Esophagus squamous epithelium (tissue), 5 donors: ENCODE measurements at regions not wholly inside any gene's neighbourhood (a gene's known extent, or its start where the extent isn't known, plus 50 kb on each side); places are given as distances from the start of the nearest gene placed in this dataset.

Source experiments
- DNase-seq: peaks from one replicate; lab custom pipeline; 2025; lab: John Stamatoyannopoulos, UW
- H3K27ac ChIP-seq, 4 donors: fragments of 200-600 bp; sonication (generic); one replicate each; pipeline ENCODE4 v1.5.1; 2016 to 2019; ENCODE audit warnings: mild to moderate bottlenecking in 1 of 4
- H3K27me3 ChIP-seq, 4 donors: fragments of 200-600 bp; sonication (generic); 1 replicate in 3 of 4; 2 replicates in 1 of 4; pipeline versions ENCODE4 v1.5.1 to v1.6.0; 2017 to 2021; ENCODE audit warnings: antibody characterized with exemption in 1 of 4
- H3K36me3 ChIP-seq, 3 donors: fragments of 200-600 bp; sonication (generic); one replicate each; pipeline ENCODE4 v1.5.1; 2016 to 2019
- H3K4me1 ChIP-seq, 3 donors: fragments of 200-600 bp; sonication (generic); one replicate each; pipeline ENCODE4 v1.5.1; 2017 to 2019
- H3K4me3 ChIP-seq, 4 donors: fragments of 200-600 bp; sonication (generic); 1 replicate in 3 of 4; 2 replicates in 1 of 4; pipeline ENCODE4 v1.5.1; 2016 to 2019; ENCODE audit warnings: mild to moderate bottlenecking in 2 of 4, moderate library complexity in 1 of 4
- H3K9me3 ChIP-seq, 3 donors: fragments of 200-600 bp; sonication (generic); one replicate each; pipeline ENCODE4 v1.5.1; 2016 to 2019
- POLR2A ChIP-seq, 4 donors: fragments of 450-650 bp; IDR thresholded peaks; one replicate each; pipeline ENCODE4 v1.6.1; 2017; ENCODE audit warnings: antibody characterized with exemption in 4 of 4, mild to moderate bottlenecking in 4 of 4, moderate library complexity in 3 of 4
- WGBS, 2 donors: methylation state at CpG; one replicate each; pipeline ENCODE4 v1.1.5; 2018; 5-methylcytosine and 5-hydroxymethylcytosine counted together
- intact Hi-C: fragments of 100-400 bp; cut with DNase I; formaldehyde crosslinking; loops from one replicate; pipeline ENCODE4 v1.15.0; 2022
- TF ChIP-seq, protein P1 (sequence below), 6 experiments: fragments of 450-650 bp in 4 of 6; fragments of 200-600 bp in 2 of 6; sonication (generic) in 2 of 6; IDR thresholded peaks; one replicate each; pipeline ENCODE4 v1.5.1; 2016 to 2019; ENCODE audit warnings: antibody characterized with exemption in 6 of 6, mild to moderate bottlenecking in 4 of 6, moderate library complexity in 4 of 6
- donor health status: DM: yes; HTN: yes; CAD: no.

- Histone ChIP-seq H3K27ac (no peak overlapping the region), H3K4me3 (no peak overlapping the region), H3K9me3 (no peaks in the 10 kb centered on the region), H3K4me1 (peaks cover 0 to 33% (median 10%) of the 10 kb centered on the region in 3 donors), H3K36me3 (no peaks in the 10 kb centered on the region), H3K27me3 (no peaks in the 10 kb centered on the region)
- intact Hi-C loops: no loop called here
- TF ChIP-seq, protein P1, sequence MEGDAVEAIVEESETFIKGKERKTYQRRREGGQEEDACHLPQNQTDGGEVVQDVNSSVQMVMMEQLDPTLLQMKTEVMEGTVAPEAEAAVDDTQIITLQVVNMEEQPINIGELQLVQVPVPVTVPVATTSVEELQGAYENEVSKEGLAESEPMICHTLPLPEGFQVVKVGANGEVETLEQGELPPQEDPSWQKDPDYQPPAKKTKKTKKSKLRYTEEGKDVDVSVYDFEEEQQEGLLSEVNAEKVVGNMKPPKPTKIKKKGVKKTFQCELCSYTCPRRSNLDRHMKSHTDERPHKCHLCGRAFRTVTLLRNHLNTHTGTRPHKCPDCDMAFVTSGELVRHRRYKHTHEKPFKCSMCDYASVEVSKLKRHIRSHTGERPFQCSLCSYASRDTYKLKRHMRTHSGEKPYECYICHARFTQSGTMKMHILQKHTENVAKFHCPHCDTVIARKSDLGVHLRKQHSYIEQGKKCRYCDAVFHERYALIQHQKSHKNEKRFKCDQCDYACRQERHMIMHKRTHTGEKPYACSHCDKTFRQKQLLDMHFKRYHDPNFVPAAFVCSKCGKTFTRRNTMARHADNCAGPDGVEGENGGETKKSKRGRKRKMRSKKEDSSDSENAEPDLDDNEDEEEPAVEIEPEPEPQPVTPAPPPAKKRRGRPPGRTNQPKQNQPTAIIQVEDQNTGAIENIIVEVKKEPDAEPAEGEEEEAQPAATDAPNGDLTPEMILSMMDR (IDR thresholded peaks at IDR 0.05): no peak
- no peak for TF ChIP-seq POLR2A (IDR thresholded peaks at IDR 0.05)
- WGBS, 2 donors: 56 to 58% methylated on average over 5 to 6 of the region's 7 CpGs
- DNase-seq: no peak
Observed at GRCh38 chr3:187795207-187795960, 50.1 kb upstream of the BCL6 start.

DNA sequence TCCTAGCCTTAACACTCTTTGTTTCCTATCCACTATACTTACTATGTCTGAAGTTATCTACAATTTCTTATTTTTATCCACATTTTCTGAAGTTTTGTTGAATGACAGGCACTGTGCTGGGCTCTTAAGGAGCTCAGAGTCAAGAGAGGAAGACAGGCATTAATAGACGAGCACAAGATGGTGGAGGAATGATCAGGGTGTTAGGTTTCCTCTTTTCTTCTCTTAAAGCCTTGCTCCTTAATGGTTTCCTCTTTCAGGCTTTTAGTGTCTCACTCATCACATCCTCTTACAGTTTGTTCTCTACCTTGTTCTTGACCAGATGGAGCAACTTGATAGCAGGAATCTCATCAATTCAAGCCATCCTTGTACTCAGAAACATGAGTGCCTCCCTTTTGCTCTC is 52.9 kb upstream of the BCL6 start:
- Histone ChIP-seq H3K36me3 (no peaks in the 10 kb centered on the region), H3K4me1 (peaks cover 0 to 34% (median 10%) of the 10 kb centered on the region in 3 donors), H3K27me3 (no peaks in the 10 kb centered on the region), H3K27ac (no peak overlapping the region), H3K9me3 (no peaks in the 10 kb centered on the region), H3K4me3 (no peak overlapping the region)
- no peak for DNase-seq
- intact Hi-C loops: no loop called here
- TF ChIP-seq POLR2A (IDR thresholded peaks at IDR 0.05): no peak
- TF ChIP-seq, protein P1 (IDR thresholded peaks at IDR 0.05): no peak
- WGBS, 2 donors: 83 to 93% methylated on average over 1 of the region's 1 CpG

DNA sequence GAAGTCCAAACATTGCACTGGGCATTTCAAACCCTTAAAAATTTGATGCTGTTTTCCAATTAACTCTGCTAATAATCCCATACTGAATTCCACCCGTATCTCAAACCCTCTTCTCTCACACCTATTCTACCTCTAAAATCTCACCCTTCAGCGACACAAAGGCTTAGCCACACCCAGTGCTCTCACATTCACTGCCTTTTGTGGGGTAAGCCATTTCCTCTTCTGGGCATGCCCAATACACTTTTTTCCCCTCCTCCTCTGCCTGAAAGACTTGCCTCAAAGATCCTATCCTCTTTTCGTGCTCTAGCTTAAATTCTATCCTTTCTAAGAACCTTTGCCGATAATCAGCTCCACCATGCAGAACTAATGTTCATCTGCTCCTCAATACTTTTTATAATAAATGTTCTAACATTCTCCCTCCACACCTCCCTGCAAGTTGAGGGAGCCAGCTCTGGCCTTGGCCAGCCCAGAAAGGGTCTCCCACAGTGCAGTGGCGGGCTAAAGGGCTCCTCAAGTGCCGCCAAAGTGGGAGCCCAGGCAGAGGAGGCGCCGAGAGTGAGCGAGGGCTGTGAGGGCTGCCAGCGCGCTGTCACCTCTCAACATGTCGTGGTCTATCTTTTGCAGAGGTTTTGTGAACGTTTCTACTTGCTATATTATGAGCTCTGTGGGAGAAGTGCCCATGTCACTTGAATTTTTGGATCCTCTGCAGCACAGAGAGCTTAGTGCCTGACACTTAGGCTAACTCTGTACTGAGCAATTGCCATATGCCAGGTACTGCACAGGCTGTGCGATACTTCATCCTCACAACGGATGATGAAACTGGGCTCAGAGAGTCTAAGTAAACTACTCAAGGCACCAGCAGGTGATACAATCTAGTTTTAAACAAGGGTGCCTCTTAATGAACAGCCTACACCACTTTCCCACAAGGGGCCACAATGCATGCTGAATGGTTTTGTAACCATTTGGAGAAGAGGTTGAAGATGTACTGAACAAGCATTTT is 53.6 kb upstream of the BCL6 start:
- intact Hi-C loops: no loop called here
- Histone ChIP-seq H3K9me3 (no peaks in the 10 kb centered on the region), H3K4me1 (peaks cover 0 to 34% (median 10%) of the 10 kb centered on the region in 3 donors), H3K4me3 (no peak overlapping the region), H3K27ac (peak overlapping the region in 1 of 4 donors; percentile 17), H3K36me3 (no peaks in the 10 kb centered on the region), H3K27me3 (no peaks in the 10 kb centered on the region)
- WGBS, 2 donors: 73 to 81% methylated on average over 10 to 15 of the region's 15 CpGs
- DNase-seq: no peak
- TF ChIP-seq POLR2A (IDR thresholded peaks at IDR 0.05): no peak
- TF ChIP-seq, protein P1 (IDR thresholded peaks at IDR 0.05): no peak

DNA sequence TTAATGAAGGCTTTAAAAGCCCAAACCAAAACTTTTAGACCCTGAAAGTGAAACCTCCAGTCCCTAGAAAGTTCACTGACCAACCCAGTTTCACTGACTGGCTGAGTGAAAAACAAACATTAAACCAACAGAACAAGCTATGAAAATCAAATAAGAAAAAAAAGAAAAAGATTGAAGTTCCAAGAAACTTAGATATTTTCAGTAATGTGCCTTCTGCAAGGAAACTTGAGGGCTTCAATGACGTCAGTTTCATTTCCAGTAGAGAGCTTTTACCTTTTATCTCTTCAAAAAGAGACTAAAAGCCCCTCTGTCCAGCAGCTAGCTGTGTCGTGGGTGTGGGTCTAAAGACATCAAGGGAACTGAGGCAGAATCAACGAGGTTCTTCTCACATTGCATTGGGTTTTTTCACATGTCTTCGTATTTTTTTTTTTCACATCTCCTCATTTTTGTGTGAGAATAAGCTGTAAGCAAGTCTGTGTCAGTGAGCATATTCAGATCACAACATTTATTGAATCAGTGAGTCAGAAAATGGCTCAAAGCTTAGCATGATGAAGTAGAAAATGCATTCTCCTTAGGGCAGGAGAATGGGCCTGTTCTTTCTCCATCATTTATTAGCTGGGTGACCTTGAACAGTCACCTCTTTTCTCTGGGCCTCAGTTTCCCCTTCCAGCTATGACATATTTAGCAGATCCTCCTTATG is 54.8 kb upstream of the BCL6 start:
- Histone ChIP-seq H3K27me3 (no peaks in the 10 kb centered on the region), H3K4me3 (no peak overlapping the region), H3K9me3 (no peaks in the 10 kb centered on the region), H3K27ac (no peak overlapping the region), H3K4me1 (peaks cover 0 to 31% (median 10%) of the 10 kb centered on the region in 3 donors), H3K36me3 (no peaks in the 10 kb centered on the region)
- no peak for DNase-seq
- no peak for TF ChIP-seq POLR2A (IDR thresholded peaks at IDR 0.05)
- TF ChIP-seq, protein P1 (IDR thresholded peaks at IDR 0.05): no peak
- 68 to 76% methylated on average over 4 of the region's 4 CpGs for WGBS, 2 donors
- intact Hi-C loops: no loop called here
